ENCODE measurements at regions not wholly inside any gene's neighbourhood (a gene's known extent, or its start where the extent isn't known, plus 50 kb on each side); places are given as distances from the start of the nearest gene placed in this dataset.
"Not testable (repeated sequence)": the region's sequence is repeated elsewhere in the genome, so short reads cannot be mapped to it uniquely, and the experiment has no call there.

- TF ChIP-seq EP300 (IDR thresholded peaks at IDR 0.05) = no peak
- no peak for TF ChIP-seq POLR2A (IDR thresholded peaks at IDR 0.05)
- TF ChIP-seq POLR2AphosphoS5 (IDR thresholded peaks at IDR 0.05) = no peak
- TF ChIP-seq CTCF (IDR thresholded peaks at IDR 0.05) = no peak
- H3K9me3 ChIP-seq = no peaks in the 10 kb centered on the region
- H3K4me1 ChIP-seq = peaks cover 18 to 36% (median 33%) of the 10 kb centered on the region in 4 donors
- 76 to 77% methylated on average over 8 of the region's 8 CpGs for WGBS, 2 donors
- DNase-seq (no peak), ATAC-seq (ENCODE audit: low FRiP score in 2 of 2) (no peak)
- no peaks in the 10 kb centered on the region for H3K27me3 ChIP-seq
- no peak overlapping the region for H3K27ac ChIP-seq
- no peaks in the 10 kb centered on the region for H3K36me3 ChIP-seq
- H3K4me3 ChIP-seq = no peak overlapping the region
Measured at GRCh38 chr12:116673681-116674111, 64.2 kb downstream of the SPRING1 start.

GRCh38 chr12:116672842-116673516, 64.9 kb downstream of the SPRING1 start:
- TF ChIP-seq EP300 (IDR thresholded peaks at IDR 0.05) (no peak), POLR2AphosphoS5 (IDR thresholded peaks at IDR 0.05) (no peak), POLR2A (IDR thresholded peaks at IDR 0.05) (no peak), CTCF (IDR thresholded peaks at IDR 0.05) (no peak)
- no peaks in the 10 kb centered on the region for H3K27me3 ChIP-seq
- DNase-seq = no peak
- H3K27ac ChIP-seq = no peak overlapping the region
- peaks cover 18 to 36% (median 33%) of the 10 kb centered on the region in 4 donors for H3K4me1 ChIP-seq
- H3K9me3 ChIP-seq = no peaks in the 10 kb centered on the region
- 50 to 51% methylated on average over 6 of the region's 6 CpGs for WGBS, 2 donors
- ATAC-seq (ENCODE audit: low FRiP score in 2 of 2) = no peak
- no peaks in the 10 kb centered on the region for H3K36me3 ChIP-seq
- no peak overlapping the region for H3K4me3 ChIP-seq

DNA sequence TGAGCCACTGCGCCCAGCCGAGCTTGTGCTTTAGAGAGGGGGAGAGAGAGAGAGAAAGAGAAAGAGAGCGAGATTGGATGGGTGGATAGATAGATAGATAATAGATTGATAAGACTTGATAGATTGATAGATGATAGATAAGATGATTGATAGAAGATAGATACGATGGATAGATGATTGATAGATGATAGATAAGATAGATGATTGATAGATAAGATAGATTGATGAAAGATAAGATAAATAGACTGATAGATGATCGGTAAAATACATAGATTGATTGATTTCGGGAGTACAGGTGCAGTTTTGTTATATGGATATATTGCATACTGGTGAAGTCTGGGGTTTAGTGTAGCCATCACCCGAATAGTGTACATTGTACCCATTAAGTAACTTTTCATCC, 65.9 kb downstream of the SPRING1 start:
- DNase-seq (no peak), ATAC-seq (ENCODE audit: low FRiP score in 2 of 2) (no peak)
- TF ChIP-seq EP300 (IDR thresholded peaks at IDR 0.05) = no peak
- TF ChIP-seq CTCF (IDR thresholded peaks at IDR 0.05) = no peak
- no peak for TF ChIP-seq POLR2AphosphoS5 (IDR thresholded peaks at IDR 0.05)
- TF ChIP-seq POLR2A (IDR thresholded peaks at IDR 0.05) = no peak
- Histone ChIP-seq H3K4me3 (no peak overlapping the region), H3K27ac (no peak overlapping the region), H3K9me3 (no peaks in the 10 kb centered on the region), H3K36me3 (no peaks in the 10 kb centered on the region), H3K27me3 (no peaks in the 10 kb centered on the region), H3K4me1 (peaks cover 14 to 30% (median 28%) of the 10 kb centered on the region in 4 donors)
- 90 to 92% methylated on average over 7 of the region's 7 CpGs for WGBS, 2 donors

DNA sequence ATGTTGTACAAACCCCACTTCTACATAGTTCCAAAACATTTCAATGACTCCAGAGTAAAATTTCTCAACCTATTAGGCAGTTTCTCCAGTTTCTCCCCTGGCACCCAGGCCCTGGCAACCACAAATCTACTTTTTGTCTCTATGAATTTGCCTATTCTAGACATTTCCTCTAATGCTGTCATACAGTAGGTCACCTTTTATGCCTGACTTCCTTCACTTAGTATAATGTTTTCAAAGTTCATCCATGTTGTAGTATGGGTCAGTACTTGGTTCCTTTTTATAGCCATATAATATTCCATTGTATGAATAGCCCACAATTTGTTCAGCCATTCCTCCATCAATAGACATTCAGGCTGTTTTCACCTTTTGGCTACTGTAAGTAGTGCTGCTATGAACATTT, 67.0 kb downstream of the SPRING1 start:
- no peak overlapping the region for H3K4me3 ChIP-seq
- no peaks in the 10 kb centered on the region for H3K36me3 ChIP-seq
- no peaks in the 10 kb centered on the region for H3K9me3 ChIP-seq
- ATAC-seq (ENCODE audit: low FRiP score in 2 of 2) (no peak), DNase-seq (no peak)
- H3K4me1 ChIP-seq = peaks cover 8 to 27% (median 21%) of the 10 kb centered on the region in 4 donors
- no peak for TF ChIP-seq CTCF (IDR thresholded peaks at IDR 0.05)
- no peak for TF ChIP-seq POLR2A (IDR thresholded peaks at IDR 0.05)
- no peak for TF ChIP-seq EP300 (IDR thresholded peaks at IDR 0.05)
- TF ChIP-seq POLR2AphosphoS5 (IDR thresholded peaks at IDR 0.05) = no peak
- no peak overlapping the region for H3K27ac ChIP-seq
- no peaks in the 10 kb centered on the region for H3K27me3 ChIP-seq

- H3K4me1 ChIP-seq = peaks cover 7 to 18% (median 17%) of the 10 kb centered on the region in 4 donors
- H3K9me3 ChIP-seq = no peaks in the 10 kb centered on the region
- DNase-seq (no peak), ATAC-seq (ENCODE audit: low FRiP score in 2 of 2) (no peak)
- WGBS, 2 donors = 95 to 98% methylated on average over 10 of the region's 10 CpGs
- H3K27me3 ChIP-seq = no peaks in the 10 kb centered on the region
- TF ChIP-seq POLR2AphosphoS5 (IDR thresholded peaks at IDR 0.05) (no peak), POLR2A (IDR thresholded peaks at IDR 0.05) (no peak), CTCF (IDR thresholded peaks at IDR 0.05) (no peak), EP300 (IDR thresholded peaks at IDR 0.05) (no peak)
- H3K36me3 ChIP-seq = no peaks in the 10 kb centered on the region
- no peak overlapping the region for H3K27ac ChIP-seq
- no peak overlapping the region for H3K4me3 ChIP-seq
Measured at GRCh38 chr12:116667752-116668151, 70.1 kb downstream of the SPRING1 start.

DNA sequence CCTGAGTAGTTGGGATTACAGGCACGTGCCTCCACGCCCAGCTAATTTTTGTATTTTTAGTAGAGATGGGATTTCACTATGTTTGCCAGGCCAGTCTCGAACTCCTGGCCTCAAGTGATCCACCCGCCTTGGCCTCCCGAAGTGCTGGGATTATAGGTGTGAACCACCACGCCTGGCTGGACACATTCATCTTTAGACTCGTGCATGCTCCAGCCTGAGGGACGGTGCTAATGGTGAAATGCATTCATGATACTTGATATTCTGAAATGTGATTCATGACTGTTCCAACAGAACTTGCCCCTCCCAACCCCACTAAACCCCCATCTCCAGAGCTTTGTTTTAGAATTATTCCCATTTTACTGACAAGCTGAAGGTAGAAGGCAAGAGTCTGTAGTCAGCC, 71.0 kb downstream of the SPRING1 start:
- Histone ChIP-seq H3K4me1 (peaks cover 14 to 27% (median 23%) of the 10 kb centered on the region in 4 donors), H3K27ac (peak overlapping the region in 2 of 4 donors; percentile 17 to 70)
- not testable (repeated sequence) for H3K9me3 ChIP-seq; H3K36me3 ChIP-seq; H3K27me3 ChIP-seq; H3K4me3 ChIP-seq; DNase-seq; ATAC-seq (ENCODE audit: low FRiP score in 2 of 2)
- 95% methylated on average over 8 of the region's 8 CpGs for WGBS, 2 donors

Data from upper lobe of left lung (tissue), 6 donors.